ENCODE measurements at regions not wholly inside any gene's neighbourhood (a gene's known extent, or its start where the extent isn't known, plus 50 kb on each side); places are given as distances from the start of the nearest gene placed in this dataset.
"Not testable (repeated sequence)": the region's sequence is repeated elsewhere in the genome, so short reads cannot be mapped to it uniquely, and the experiment has no call there.

GRCh38 chr4:158090323-158090722, 82.5 kb downstream of the GASK1B start:
- Histone ChIP-seq H2AFZ (ENCODE audit: low read depth) (peak overlapping the region; percentile 99), H3K27me3 (ENCODE audit: insufficient read depth, low read depth) (no peaks in the 10 kb centered on the region; the same call in 1 of the 2 replicates), H3K4me2 (peak overlapping the region; percentile 100), H3K4me3 (IDR thresholded peaks at IDR 0.05; ENCODE audit: insufficient read depth, low read depth, low read length) (no peak overlapping the region), H3K79me2 (ENCODE audit: insufficient read depth, low read depth) (no peaks in the 10 kb centered on the region), H4K20me1 (ENCODE audit: insufficient read depth) (no peaks in the 10 kb centered on the region), H3K9ac (peak overlapping the region; percentile 94), H3K36me3 (ENCODE audit: insufficient read depth) (no peaks in the 10 kb centered on the region), H3K27ac (peak overlapping the region; percentile 92), H3K4me1 (ENCODE audit: low read depth, poor library complexity, severe bottlenecking) (peaks cover 16% of the 10 kb centered on the region)
- TF ChIP-seq CTCF (conservative IDR thresholded peaks at IDR 0.05; ENCODE audit: low read depth, low read length): no peak

GRCh38 chr4:158089897-158090296, 82.9 kb downstream of the GASK1B start:
- H3K27me3 ChIP-seq (ENCODE audit: insufficient read depth, low read depth); H3K4me3 ChIP-seq (IDR thresholded peaks at IDR 0.05; ENCODE audit: insufficient read depth, low read depth, low read length); H3K36me3 ChIP-seq (ENCODE audit: insufficient read depth); H3K79me2 ChIP-seq (ENCODE audit: insufficient read depth, low read depth); H4K20me1 ChIP-seq (ENCODE audit: insufficient read depth): not testable (repeated sequence)
- H3K4me2 ChIP-seq: peak overlapping the region; percentile 100
- peaks cover 16% of the 10 kb centered on the region for H3K4me1 ChIP-seq (ENCODE audit: low read depth, poor library complexity, severe bottlenecking)
- peak overlapping the region; percentile 92 for H3K27ac ChIP-seq
- peak overlapping the region; percentile 94 for H3K9ac ChIP-seq
- peak overlapping the region; percentile 99 for H2AFZ ChIP-seq (ENCODE audit: low read depth)

GRCh38 chr4:158080354-158080753, 92.5 kb downstream of the GASK1B start:
- H3K27me3 ChIP-seq (ENCODE audit: insufficient read depth, low read depth): peaks cover 3% of the 10 kb centered on the region; the same call in 1 of the 2 replicates
- H3K36me3 ChIP-seq (ENCODE audit: insufficient read depth): no peaks in the 10 kb centered on the region
- TF ChIP-seq CTCF (conservative IDR thresholded peaks at IDR 0.05; ENCODE audit: low read depth, low read length): no peak
- H3K27ac ChIP-seq: no peak overlapping the region
- no peak overlapping the region for H2AFZ ChIP-seq (ENCODE audit: low read depth)
- no peaks in the 10 kb centered on the region for H3K79me2 ChIP-seq (ENCODE audit: insufficient read depth, low read depth)
- no peak overlapping the region for H3K4me3 ChIP-seq (IDR thresholded peaks at IDR 0.05; ENCODE audit: insufficient read depth, low read depth, low read length)
- H3K9ac ChIP-seq: no peak overlapping the region
- no peaks in the 10 kb centered on the region for H3K4me1 ChIP-seq (ENCODE audit: low read depth, poor library complexity, severe bottlenecking)
- no peak overlapping the region for H3K4me2 ChIP-seq
- no peaks in the 10 kb centered on the region for H4K20me1 ChIP-seq (ENCODE audit: insufficient read depth)

GRCh38 chr4:158079661-158080060, 93.2 kb downstream of the GASK1B start:
- Histone ChIP-seq H3K4me1 (ENCODE audit: low read depth, poor library complexity, severe bottlenecking) (no peaks in the 10 kb centered on the region), H2AFZ (ENCODE audit: low read depth) (no peak overlapping the region), H4K20me1 (ENCODE audit: insufficient read depth) (no peaks in the 10 kb centered on the region), H3K9ac (no peak overlapping the region), H3K79me2 (ENCODE audit: insufficient read depth, low read depth) (no peaks in the 10 kb centered on the region), H3K27ac (no peak overlapping the region), H3K4me2 (no peak overlapping the region), H3K36me3 (ENCODE audit: insufficient read depth) (no peaks in the 10 kb centered on the region), H3K4me3 (IDR thresholded peaks at IDR 0.05; ENCODE audit: insufficient read depth, low read depth, low read length) (no peak overlapping the region), H3K27me3 (ENCODE audit: insufficient read depth, low read depth) (peaks cover 3% of the 10 kb centered on the region; the same call in 1 of the 2 replicates)
- TF ChIP-seq CTCF (conservative IDR thresholded peaks at IDR 0.05; ENCODE audit: low read depth, low read length): no peak

GRCh38 chr4:158077835-158078234, 95.0 kb downstream of the GASK1B start:
- TF ChIP-seq CTCF (conservative IDR thresholded peaks at IDR 0.05; ENCODE audit: low read depth, low read length): no peak
- no peaks in the 10 kb centered on the region for H4K20me1 ChIP-seq (ENCODE audit: insufficient read depth)
- H2AFZ ChIP-seq (ENCODE audit: low read depth): no peak overlapping the region
- no peak overlapping the region for H3K9ac ChIP-seq
- no peak overlapping the region for H3K4me3 ChIP-seq (IDR thresholded peaks at IDR 0.05; ENCODE audit: insufficient read depth, low read depth, low read length)
- H3K79me2 ChIP-seq (ENCODE audit: insufficient read depth, low read depth): no peaks in the 10 kb centered on the region
- no peaks in the 10 kb centered on the region for H3K27me3 ChIP-seq (ENCODE audit: insufficient read depth, low read depth)
- H3K27ac ChIP-seq: no peak overlapping the region
- no peak overlapping the region for H3K4me2 ChIP-seq
- H3K4me1 ChIP-seq (ENCODE audit: low read depth, poor library complexity, severe bottlenecking): no peaks in the 10 kb centered on the region
- no peaks in the 10 kb centered on the region for H3K36me3 ChIP-seq (ENCODE audit: insufficient read depth)
